ENCODE measurements at regions not wholly inside any gene's neighbourhood (a gene's known extent, or its start where the extent isn't known, plus 50 kb on each side); places are given as distances from the start of the nearest gene placed in this dataset.

DNA sequence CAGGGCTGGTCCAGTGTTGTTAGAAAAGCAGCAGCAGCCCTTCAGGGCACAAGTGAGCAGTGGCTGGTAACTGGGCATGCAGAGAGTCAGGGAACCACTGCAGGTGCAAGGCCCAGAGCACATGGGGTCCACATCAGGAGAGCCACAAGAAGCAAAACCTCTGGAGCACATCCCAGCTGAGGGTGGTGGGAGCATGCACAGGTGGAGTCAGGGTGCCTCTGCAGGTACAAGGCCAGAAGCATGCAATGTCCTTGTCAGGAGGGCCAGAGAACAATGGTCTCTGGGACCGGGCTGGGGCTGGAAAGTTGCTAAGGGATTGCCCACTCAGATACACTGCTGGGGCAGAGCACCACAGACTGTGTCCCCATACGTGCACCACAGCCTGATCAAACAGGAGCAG, 226.1 kb upstream of the UBE2E2 start:
- no peak for DNase-seq

- DNase-seq = no peak
These were observed 225.4 kb upstream of the UBE2E2 start for GRCh38 chr3:22977650-22978289.

- no peak for DNase-seq
These were observed 223.5 kb upstream of the UBE2E2 start for GRCh38 chr3:22979581-22979980.

GRCh38 chr3:22980346-22980745, 222.8 kb upstream of the UBE2E2 start:
- no peak for DNase-seq

GRCh38 chr3:22981166-22981565, 222.0 kb upstream of the UBE2E2 start:
- DNase-seq = no peak

GRCh38 chr3:22981861-22982260, 221.3 kb upstream of the UBE2E2 start:
- no peak for DNase-seq

- no peak for DNase-seq
These were observed 220.0 kb upstream of the UBE2E2 start for GRCh38 chr3:22982981-22983587.

- no peak for DNase-seq
These were observed 216.2 kb upstream of the UBE2E2 start for GRCh38 chr3:22986958-22987357.

- DNase-seq = no peak
These were observed 214.6 kb upstream of the UBE2E2 start for GRCh38 chr3:22988566-22988965.

DNA sequence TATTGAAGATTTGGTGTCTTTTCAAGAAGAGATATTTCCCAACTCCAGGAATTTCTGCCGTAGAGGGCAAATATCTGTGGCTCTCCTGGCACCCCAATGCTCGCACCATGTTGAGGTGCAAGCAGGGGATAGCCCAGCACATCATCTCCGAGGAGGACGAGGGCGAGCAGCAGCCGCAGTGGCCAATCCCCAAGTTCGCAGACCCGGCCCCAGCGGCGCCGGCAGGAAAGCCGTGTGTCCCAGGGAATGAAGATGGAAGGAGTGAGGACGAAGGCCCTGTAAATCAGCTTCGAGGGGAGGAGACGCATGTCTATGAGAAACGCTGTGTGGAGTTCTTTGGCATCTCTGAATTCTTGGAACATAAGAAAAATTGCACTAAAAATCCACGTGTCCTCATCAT, 213.4 kb upstream of the UBE2E2 start:
- no peak for DNase-seq

DNA sequence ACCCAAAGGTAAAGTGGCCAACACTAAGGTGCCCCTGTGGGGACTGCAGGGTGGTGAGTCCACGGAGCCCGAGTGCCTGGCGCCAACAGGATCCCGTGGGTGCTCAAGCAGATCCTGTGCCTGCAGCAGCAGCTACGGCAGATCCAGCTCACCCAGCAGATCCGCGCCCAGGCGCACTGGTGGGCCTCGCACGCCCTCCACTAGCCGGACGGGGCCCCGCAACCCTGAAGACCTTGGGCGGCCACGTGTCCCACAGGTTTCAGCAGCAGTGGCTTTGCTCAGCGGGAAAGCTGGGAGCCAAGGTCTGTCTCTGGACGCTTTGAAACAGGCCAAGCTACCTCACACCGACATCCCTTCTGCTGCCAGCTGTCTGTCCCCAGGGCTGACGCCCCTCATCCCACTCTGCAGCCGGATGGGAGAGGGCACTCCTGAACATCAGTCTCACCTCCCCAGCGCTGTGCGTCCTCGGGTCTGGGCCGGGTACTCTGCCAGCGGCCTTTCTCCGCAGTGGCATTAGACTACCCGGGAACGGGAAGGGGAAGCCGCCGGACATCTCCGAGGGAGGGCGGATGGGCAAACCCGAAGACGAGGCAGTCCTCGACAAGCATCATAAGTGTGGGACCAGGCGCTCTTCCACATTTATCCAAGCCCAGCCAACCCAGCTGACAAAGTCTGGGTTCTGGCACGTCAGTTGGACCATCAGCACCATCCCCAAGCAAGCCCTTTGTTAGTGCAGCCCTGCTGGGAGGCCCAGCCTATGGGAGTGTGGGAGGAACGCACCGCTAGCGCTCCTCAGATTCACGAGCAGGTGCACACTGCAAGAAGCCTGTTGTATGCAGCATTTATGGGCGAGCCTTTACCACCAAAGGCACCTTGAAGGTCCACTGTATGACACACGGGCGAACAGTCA, 212.6 kb upstream of the UBE2E2 start:
- DNase-seq = no peak

- no peak for DNase-seq
These were observed 208.3 kb upstream of the UBE2E2 start for GRCh38 chr3:22994781-22995180.

GRCh38 chr3:22996920-22997571, 206.1 kb upstream of the UBE2E2 start:
- DNase-seq = no peak

DNA sequence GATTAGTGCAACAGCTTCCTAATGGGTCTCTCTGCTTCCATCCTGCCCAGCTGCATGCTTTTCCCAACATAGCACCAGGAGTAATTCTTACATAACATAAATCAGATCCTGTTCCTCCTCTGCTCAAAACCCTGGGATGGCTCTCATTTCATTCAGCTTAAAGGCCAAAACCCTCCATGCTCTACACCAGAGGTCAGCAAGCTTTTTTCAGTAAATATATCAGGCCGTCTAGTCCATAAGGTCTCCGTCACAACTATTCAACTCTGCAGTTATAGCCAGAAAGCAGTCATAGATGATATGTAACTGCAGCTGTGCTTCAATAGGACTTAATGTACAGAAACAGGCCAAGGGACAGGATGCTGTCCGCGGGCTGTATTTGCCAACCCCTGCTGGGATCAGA, 202.8 kb upstream of the UBE2E2 start:
- DNase-seq = no peak

- no peak for DNase-seq
These were observed 201.0 kb upstream of the UBE2E2 start for GRCh38 chr3:23002151-23002550.

GRCh38 chr3:23002836-23003732, 200.0 kb upstream of the UBE2E2 start:
- no peak for DNase-seq

DNA sequence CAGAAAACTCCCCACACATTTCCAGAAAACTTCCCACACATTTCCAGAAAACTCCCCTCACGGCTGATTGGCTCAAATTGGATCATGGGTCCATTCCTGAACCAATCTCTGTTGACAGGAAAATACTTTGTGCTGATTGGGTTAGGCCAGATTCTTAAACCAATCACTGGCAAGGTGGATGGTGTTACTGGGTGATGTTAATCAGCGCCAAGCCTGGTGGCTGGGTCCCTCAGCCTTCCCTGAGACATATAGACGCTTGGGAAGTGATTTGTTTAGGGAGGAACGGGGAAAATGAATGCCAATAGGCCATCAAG, 199.4 kb upstream of the UBE2E2 start:
- no peak for DNase-seq

GRCh38 chr3:23004971-23005370, 198.2 kb upstream of the UBE2E2 start:
- DNase-seq = no peak

DNA sequence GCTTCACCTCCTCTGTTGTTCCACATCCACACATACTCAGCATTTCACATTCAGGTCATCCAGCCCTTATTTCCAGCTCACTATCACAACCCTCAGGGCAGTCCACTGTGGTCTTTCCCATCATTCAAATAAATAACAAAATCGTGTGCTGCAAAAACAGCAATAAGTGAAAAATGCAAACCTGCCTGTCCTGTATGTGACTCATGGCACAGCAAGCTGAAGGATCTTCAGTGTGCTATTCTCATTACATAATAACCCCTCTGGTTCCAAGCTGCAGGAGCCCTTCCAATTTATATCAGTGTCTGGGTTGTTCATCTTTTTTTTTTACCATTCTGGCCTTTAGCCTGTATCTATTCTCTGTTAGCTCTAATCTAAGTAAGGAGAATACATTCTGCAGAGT, 185.3 kb upstream of the UBE2E2 start:
- no peak for DNase-seq

- DNase-seq = no peak
These were observed 183.4 kb upstream of the UBE2E2 start for GRCh38 chr3:23019596-23020300.

DNA sequence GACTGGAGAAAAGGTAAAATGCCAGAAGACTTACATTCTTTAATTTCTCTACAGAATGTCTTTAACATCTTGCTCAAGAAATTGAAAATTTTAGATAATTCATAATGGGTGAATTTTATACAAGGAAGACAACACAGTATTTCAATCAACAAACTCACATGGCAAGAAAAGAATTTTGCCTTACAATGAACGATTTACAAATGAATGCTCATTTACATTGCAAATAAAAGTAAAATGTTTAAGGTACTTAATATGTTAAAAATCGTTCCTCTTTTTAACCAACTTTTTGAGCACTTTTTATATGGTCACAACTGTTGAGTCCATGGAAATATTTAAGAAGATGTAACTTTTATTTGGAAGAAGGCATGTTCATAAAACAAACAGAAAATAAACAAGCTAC, 174.8 kb upstream of the UBE2E2 start:
- DNase-seq = no peak

DNA sequence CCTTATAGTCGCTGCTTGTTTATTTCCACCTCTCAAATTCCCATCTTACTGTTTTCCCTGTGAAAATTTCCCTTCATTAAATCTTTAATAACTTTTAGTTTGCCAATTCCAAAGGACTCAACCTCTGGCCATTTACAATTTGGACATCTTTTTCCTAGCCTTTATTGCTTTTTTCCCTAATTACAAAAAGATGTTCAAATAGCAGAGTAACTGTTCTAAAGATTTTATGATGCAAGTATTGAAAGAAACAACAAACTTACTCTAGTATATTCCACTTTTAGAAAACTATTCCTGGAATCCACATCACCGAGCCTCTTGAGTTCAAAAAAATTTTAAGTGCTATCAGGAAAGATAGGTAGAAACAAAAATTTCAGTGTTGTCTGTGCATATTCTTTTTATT, 174.1 kb upstream of the UBE2E2 start:
- no peak for DNase-seq

Data from stimulated activated CD4-positive, alpha-beta T cell treated with anti-CD3 and anti-CD28 coated beads, Interleukin-4, amount 100 ng/mL, for 24 hours (primary cell).